ENCODE measurements at regions not wholly inside any gene's neighbourhood (a gene's known extent, or its start where the extent isn't known, plus 50 kb on each side); places are given as distances from the start of the nearest gene placed in this dataset.

- DNase-seq (ENCODE audit: extremely low read depth in 1 of 2, low read depth in 1 of 2): no peak
These were observed 76.0 kb upstream of the WNT7B start for GRCh38 chr22:46052801-46053562.

- DNase-seq (ENCODE audit: extremely low read depth in 1 of 2, low read depth in 1 of 2): no peak
These were observed 76.7 kb upstream of the WNT7B start for GRCh38 chr22:46053563-46054090.

GRCh38 chr22:46054091-46055073, 77.4 kb upstream of the WNT7B start:
- DNase-seq (ENCODE audit: extremely low read depth in 1 of 2, low read depth in 1 of 2): no peak

- DNase-seq (ENCODE audit: extremely low read depth in 1 of 2, low read depth in 1 of 2): no peak
These were observed 78.4 kb upstream of the WNT7B start for GRCh38 chr22:46055181-46055875.

GRCh38 chr22:46055911-46056545, 79.1 kb upstream of the WNT7B start:
- no peak for DNase-seq (ENCODE audit: extremely low read depth in 1 of 2, low read depth in 1 of 2)

GRCh38 chr22:46056546-46057245, 79.7 kb upstream of the WNT7B start:
- no peak for DNase-seq (ENCODE audit: extremely low read depth in 1 of 2, low read depth in 1 of 2)

- no peak for DNase-seq (ENCODE audit: extremely low read depth in 1 of 2, low read depth in 1 of 2)
These were observed 80.5 kb upstream of the WNT7B start for GRCh38 chr22:46057246-46058090.

- DNase-seq (ENCODE audit: extremely low read depth in 1 of 2, low read depth in 1 of 2): no peak
These were observed 81.1 kb upstream of the WNT7B start for GRCh38 chr22:46058091-46058420.

- no peak for DNase-seq (ENCODE audit: extremely low read depth in 1 of 2, low read depth in 1 of 2)
These were observed 81.9 kb upstream of the WNT7B start for GRCh38 chr22:46058591-46059519.

- DNase-seq (ENCODE audit: extremely low read depth in 1 of 2, low read depth in 1 of 2): no peak
These were observed 83.5 kb upstream of the WNT7B start for GRCh38 chr22:46060292-46061123.

- DNase-seq (ENCODE audit: extremely low read depth in 1 of 2, low read depth in 1 of 2): no peak
These were observed 84.2 kb upstream of the WNT7B start for GRCh38 chr22:46061124-46061500.

GRCh38 chr22:46061501-46062231, 84.7 kb upstream of the WNT7B start:
- no peak for DNase-seq (ENCODE audit: extremely low read depth in 1 of 2, low read depth in 1 of 2)

- no peak for DNase-seq (ENCODE audit: extremely low read depth in 1 of 2, low read depth in 1 of 2)
These were observed 85.3 kb upstream of the WNT7B start for GRCh38 chr22:46062232-46062615.

- no peak for DNase-seq (ENCODE audit: extremely low read depth in 1 of 2, low read depth in 1 of 2)
These were observed 86.1 kb upstream of the WNT7B start for GRCh38 chr22:46062971-46063631.

- DNase-seq (ENCODE audit: extremely low read depth in 1 of 2, low read depth in 1 of 2): no peak
These were observed 86.5 kb upstream of the PPARA start for GRCh38 chr22:46063846-46064227.
